ENCODE measurements at regions not wholly inside any gene's neighbourhood (a gene's known extent, or its start where the extent isn't known, plus 50 kb on each side); places are given as distances from the start of the nearest gene placed in this dataset.

DNA sequence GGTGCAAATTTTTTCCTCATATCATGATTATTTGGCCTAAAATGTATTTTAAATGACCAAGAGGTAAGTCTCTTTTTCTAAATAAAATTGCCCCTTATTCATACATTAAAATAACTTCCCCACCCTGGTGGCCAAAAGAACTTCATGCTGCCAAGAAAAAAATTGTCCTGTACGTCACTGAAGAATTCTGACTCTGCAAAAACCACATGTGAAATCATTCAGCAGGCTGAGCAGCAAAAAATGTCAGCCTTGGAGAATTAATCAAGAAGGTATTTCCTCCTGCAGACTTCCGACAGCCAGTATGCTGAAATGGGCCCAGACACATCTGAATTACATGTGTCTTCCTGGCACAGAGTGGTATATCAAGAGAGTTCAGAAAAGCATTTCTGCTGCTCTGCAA is 94.6 kb upstream of the HMHB1 start:
- ATAC-seq (no peak), DNase-seq (no peak)
- Histone ChIP-seq H3K4me3 (no peak overlapping the region), H3K4me1 (ENCODE audit: low read depth) (no peaks in the 10 kb centered on the region), H3K9me3 (no peaks in the 10 kb centered on the region), H3K36me3 (ENCODE audit: low read depth) (no peaks in the 10 kb centered on the region)
- TF ChIP-seq, protein P1, sequence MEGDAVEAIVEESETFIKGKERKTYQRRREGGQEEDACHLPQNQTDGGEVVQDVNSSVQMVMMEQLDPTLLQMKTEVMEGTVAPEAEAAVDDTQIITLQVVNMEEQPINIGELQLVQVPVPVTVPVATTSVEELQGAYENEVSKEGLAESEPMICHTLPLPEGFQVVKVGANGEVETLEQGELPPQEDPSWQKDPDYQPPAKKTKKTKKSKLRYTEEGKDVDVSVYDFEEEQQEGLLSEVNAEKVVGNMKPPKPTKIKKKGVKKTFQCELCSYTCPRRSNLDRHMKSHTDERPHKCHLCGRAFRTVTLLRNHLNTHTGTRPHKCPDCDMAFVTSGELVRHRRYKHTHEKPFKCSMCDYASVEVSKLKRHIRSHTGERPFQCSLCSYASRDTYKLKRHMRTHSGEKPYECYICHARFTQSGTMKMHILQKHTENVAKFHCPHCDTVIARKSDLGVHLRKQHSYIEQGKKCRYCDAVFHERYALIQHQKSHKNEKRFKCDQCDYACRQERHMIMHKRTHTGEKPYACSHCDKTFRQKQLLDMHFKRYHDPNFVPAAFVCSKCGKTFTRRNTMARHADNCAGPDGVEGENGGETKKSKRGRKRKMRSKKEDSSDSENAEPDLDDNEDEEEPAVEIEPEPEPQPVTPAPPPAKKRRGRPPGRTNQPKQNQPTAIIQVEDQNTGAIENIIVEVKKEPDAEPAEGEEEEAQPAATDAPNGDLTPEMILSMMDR (IDR thresholded peaks at IDR 0.05): no peak
- intact Hi-C loops (cut with DNase I, micrococcal nuclease): no loop called here

DNA sequence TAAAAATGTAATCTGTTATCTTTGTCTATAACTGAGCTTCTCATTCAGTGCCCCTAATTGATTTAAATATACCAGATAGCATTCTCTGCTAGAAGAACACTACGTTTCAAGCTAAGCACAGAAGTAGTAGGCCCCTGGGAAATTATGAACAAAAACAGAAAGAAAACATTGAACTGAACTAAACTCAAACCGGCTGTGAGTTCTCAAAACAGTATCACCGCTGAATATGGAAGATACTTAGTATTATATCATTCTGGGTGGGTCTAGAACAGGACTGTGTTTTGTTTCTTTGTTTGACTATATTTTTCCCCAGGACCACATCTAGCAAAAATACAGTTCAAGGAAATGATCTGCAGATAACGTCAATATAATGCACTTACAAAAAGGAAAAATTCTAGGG is 95.1 kb upstream of the HMHB1 start:
- intact Hi-C loops (cut with DNase I, micrococcal nuclease): no loop called here
- ATAC-seq: no peak

DNA sequence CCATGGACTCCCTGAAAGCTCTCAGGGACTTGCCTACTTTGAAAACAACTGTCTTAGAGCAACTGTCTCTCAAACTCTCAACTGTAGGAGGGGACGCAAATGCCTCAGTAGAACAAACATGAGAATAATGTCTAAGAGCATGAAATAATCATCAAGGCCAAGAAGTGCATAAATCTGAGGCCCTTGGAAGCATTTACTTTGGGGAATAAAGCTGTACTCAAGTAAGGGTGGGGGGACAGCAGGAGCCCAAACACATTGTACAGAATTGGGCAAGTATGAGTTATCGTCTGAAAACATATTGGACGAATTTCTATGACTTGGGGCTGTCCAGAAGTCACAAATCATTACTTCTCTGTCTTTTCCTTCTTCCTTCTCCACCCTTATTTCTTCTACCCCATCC is 96.3 kb upstream of the HMHB1 start:
- intact Hi-C loops (cut with DNase I, micrococcal nuclease): no loop called here
- TF ChIP-seq, protein P1 (IDR thresholded peaks at IDR 0.05): no peak
- Histone ChIP-seq H3K4me3 (no peak overlapping the region), H3K9me3 (no peaks in the 10 kb centered on the region), H3K4me1 (ENCODE audit: low read depth) (no peaks in the 10 kb centered on the region), H3K36me3 (ENCODE audit: low read depth) (no peaks in the 10 kb centered on the region)
- DNase-seq (no peak), ATAC-seq (no peak)

More for the DNA sequence above, 95.1 kb upstream of the HMHB1 start:
- no peak for DNase-seq
- no peaks in the 10 kb centered on the region for H3K4me1 ChIP-seq (ENCODE audit: low read depth)
- TF ChIP-seq, protein P1 (IDR thresholded peaks at IDR 0.05): no peak
- no peak overlapping the region for H3K4me3 ChIP-seq
- H3K9me3 ChIP-seq: no peaks in the 10 kb centered on the region
- no peaks in the 10 kb centered on the region for H3K36me3 ChIP-seq (ENCODE audit: low read depth)

DNA sequence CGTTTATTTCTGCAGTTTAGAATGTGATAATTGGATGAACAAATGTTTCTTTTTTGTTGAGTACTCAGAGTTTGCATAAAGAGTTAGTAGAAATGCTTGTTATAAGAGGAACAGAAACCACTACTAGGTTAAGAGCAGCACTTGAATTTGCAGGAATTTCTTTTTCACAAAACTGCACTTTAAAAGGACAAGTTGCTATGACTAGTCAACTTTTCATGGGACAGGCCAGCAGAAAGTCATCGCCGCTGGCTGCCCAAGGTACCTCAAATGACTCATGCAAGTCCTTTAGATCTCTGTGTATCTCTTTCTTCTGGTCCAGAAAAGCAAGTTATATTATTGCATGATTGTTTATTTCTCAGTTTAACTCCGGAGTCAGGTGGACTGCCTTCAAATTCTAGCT is 97.3 kb upstream of the HMHB1 start:
- TF ChIP-seq, protein P1 (IDR thresholded peaks at IDR 0.05): no peak
- intact Hi-C loops (cut with DNase I, micrococcal nuclease): no loop called here
- H3K4me3 ChIP-seq: no peak overlapping the region
- DNase-seq (no peak), ATAC-seq (no peak)
- no peaks in the 10 kb centered on the region for H3K4me1 ChIP-seq (ENCODE audit: low read depth)
- H3K36me3 ChIP-seq (ENCODE audit: low read depth): no peaks in the 10 kb centered on the region
- H3K9me3 ChIP-seq: no peaks in the 10 kb centered on the region

DNA sequence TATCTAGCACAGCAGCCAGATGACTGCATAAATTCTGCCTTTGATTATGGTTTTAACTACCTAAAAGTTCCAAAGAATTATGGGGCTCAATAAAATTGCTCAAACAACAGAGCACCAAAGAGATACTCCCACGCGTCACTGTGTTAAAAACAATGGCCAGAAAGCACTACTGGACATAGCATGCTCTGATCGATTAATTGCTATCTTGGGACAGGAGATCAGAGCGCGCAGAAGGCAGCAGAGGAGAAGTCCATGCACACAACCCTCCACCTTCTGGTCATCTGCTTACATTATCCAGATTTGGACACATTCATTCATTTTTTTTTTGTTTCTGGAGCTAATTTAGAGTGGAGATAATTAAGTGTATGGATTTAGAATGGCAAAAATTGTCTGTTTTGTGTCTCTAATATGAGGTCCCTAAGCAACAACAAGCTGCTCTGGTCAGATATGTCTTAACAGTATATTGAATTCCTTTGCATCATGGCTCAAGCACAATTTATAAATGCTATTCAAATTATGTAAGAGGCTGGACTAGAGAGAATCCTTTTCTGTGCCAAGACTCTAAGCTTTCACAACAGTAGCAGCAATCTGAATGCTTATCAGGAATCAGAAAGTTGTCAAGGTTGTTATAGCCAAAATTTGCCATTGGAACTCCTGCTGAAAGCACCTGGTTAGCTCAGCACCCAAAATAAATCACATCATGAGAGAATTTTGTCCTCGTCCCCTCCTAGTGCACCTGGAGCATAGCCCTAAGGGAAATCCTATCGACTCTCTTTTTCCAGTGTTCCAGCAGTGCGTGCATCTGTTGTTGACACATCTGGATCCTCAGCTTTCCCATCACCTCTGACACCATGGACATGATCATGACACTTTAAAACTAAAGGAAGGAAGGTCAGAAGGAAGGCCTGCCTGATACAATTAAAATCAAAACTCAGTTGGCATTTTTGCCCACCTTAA is 98.6 kb upstream of the HMHB1 start:
- Histone ChIP-seq H3K36me3 (ENCODE audit: low read depth) (no peaks in the 10 kb centered on the region), H3K4me1 (ENCODE audit: low read depth) (no peaks in the 10 kb centered on the region), H3K9me3 (no peaks in the 10 kb centered on the region), H3K4me3 (no peak overlapping the region)
- ATAC-seq (no peak), DNase-seq (no peak)
- TF ChIP-seq, protein P1 (IDR thresholded peaks at IDR 0.05): no peak
- intact Hi-C loops (cut with DNase I, micrococcal nuclease): no loop called here
